ENCODE measurements at regions not wholly inside any gene's neighbourhood (a gene's known extent, or its start where the extent isn't known, plus 50 kb on each side); places are given as distances from the start of the nearest gene placed in this dataset.

GRCh38 chr2:14223576-14223975 is 408.9 kb upstream of the LRATD1 start (continued):
- TF ChIP-seq ZBTB9 (CRISPR knock-in tag; IDR thresholded peaks at IDR 0.05) (no peak), NEUROD1 (IDR thresholded peaks at IDR 0.05; ENCODE audit: borderline replicate concordance, low read depth, low read length, partially characterized antibody) (no peak)

- no peak for TF ChIP-seq CHD2 (IDR thresholded peaks at IDR 0.05; ENCODE audit: low read depth, low read length)
- no peak for TF ChIP-seq ATF1 (CRISPR knock-in tag; IDR thresholded peaks at IDR 0.05)
- no peak for TF ChIP-seq ATF1 (tag; IDR thresholded peaks at IDR 0.05)
- TF ChIP-seq CREB3 (tag; conservative IDR thresholded peaks at IDR 0.05; ENCODE audit: low read depth), result no peak
- no peak for TF ChIP-seq NFXL1 (CRISPR knock-in tag; IDR thresholded peaks at IDR 0.05)
- TF ChIP-seq ZBTB7A (IDR thresholded peaks at IDR 0.05; ENCODE audit: borderline replicate concordance, control insufficient read depth, low read depth, low read length), result no peak
- TF ChIP-seq MCM3 (IDR thresholded peaks at IDR 0.05), result no peak
- TF ChIP-seq RBM22 (IDR thresholded peaks at IDR 0.05; ENCODE audit: low read depth, low read length, poor library complexity, severe bottlenecking), result no peak
- no peak for TF ChIP-seq PTBP1 (IDR thresholded peaks at IDR 0.05; ENCODE audit: low read depth, low read length)
- no peak for TF ChIP-seq MBD1 (CRISPR knock-in tag; IDR thresholded peaks at IDR 0.05)
- DNase-seq (ENCODE audit: extremely low read depth in 1 of 4, low spot score in 3 of 4), result no peak
- WGBS (ENCODE audit: insufficient coverage, low coverage, missing lambda C conversion rate), result 0% methylated on average over 1 of the region's 1 CpG
- no peak overlapping the region for H3K4me2 ChIP-seq (ENCODE audit: insufficient read depth, low read length)
- H3K9ac ChIP-seq (ENCODE audit: insufficient read depth in 1 of 2, low read depth in 2 of 2, low read length in 2 of 2), result no peak overlapping the region
- H3K27ac ChIP-seq (ENCODE audit: extremely low read depth, low read depth, low read length), result no peak overlapping the region
- ChIA-PET CTCF (ENCODE audit: low intra/inter-chr PET ratio) (no interaction called here), POLR2A (no interaction called here)
- intact Hi-C loops (cut with micrococcal nuclease), result no loop called here
- H2AFZ ChIP-seq (ENCODE audit: low read depth, low read length), result no peak overlapping the region
- no peaks in the 10 kb centered on the region for H3K79me2 ChIP-seq (ENCODE audit: control insufficient read depth, insufficient read depth, low read length)
- in situ Hi-C loops (cut with MboI), result no loop called here
- no peaks in the 10 kb centered on the region for H3K9me1 ChIP-seq (ENCODE audit: control insufficient read depth, insufficient read depth, low read length)
- H3K27me3 ChIP-seq (ENCODE audit: control insufficient read depth in 2 of 2, insufficient read depth in 2 of 2, low read length in 2 of 2), result no peaks in the 10 kb centered on the region
- H3K9me3 ChIP-seq (replicated peaks; ENCODE audit: control insufficient read depth, insufficient read depth, low read depth, low read length), result 0 out of 2 replicates have a peak, but pooled peaks cover 1% of the 10 kb centered on the region
- no peaks in the 10 kb centered on the region for H4K20me1 ChIP-seq (replicated peaks; ENCODE audit: control insufficient read depth, insufficient read depth, low read length)
- no peak for FAIRE-seq
- BruUV-seq (replicated peaks), result no TSS peak
- H3K36me3 ChIP-seq (ENCODE audit: control insufficient read depth, insufficient read depth, low read length), result no peaks in the 10 kb centered on the region
- H3K4me3 ChIP-seq, result no peak overlapping the region
- no peak for ATAC-seq
- no peaks in the 10 kb centered on the region for H3K4me1 ChIP-seq (replicated peaks in 1 of 2; ENCODE audit: control insufficient read depth in 2 of 2, insufficient read depth in 2 of 2, low read length in 2 of 2)
Observed at GRCh38 chr2:14231391-14231898, 401.1 kb upstream of the LRATD1 start.
